HepG2 (cell line): ENCODE measurements at regions not wholly inside any gene's neighbourhood (a gene's known extent, or its start where the extent isn't known, plus 50 kb on each side); places are given as distances from the start of the nearest gene placed in this dataset.

Experiments
- CBX1 ChIP-seq: IDR thresholded peaks from one replicate; pipeline ENCODE4 v1.6.1; 2016; ENCODE audit warnings: antibody characterized with exemption, low read depth
- CENPBD1 ChIP-seq: sonication (generic); formaldehyde crosslinking; IDR thresholded peaks from 2 replicates; pipeline ENCODE4 v1.8.0; 2022; ENCODE audit warnings: missing genetic modification reagents, low read depth, mild to moderate bottlenecking, borderline replicate concordance
- GPN1 ChIP-seq: sonication (generic); formaldehyde crosslinking; IDR thresholded peaks from 2 replicates; pipeline ENCODE4 v1.5.1; 2020; ENCODE audit warnings: missing genetic modification reagents, borderline replicate concordance
- HNF4A ChIP-seq: sonication (generic); formaldehyde crosslinking; IDR thresholded peaks from 2 replicates; pipeline ENCODE4 v1.4.0; 2020; ENCODE audit warnings: missing genetic modification reagents
- KAT2B ChIP-seq: fragments of 150-350 bp; IDR thresholded peaks from 2 replicates; pipeline ENCODE4 v1.6.1; 2014; ENCODE audit warnings: low read depth, low read length, borderline replicate concordance
- KDM1A ChIP-seq: IDR thresholded peaks from 2 replicates; pipeline ENCODE4 v1.6.1; 2016; ENCODE audit warnings: missing compliant biosample characterization
- KMT2A ChIP-seq: sonication (generic); formaldehyde crosslinking; IDR thresholded peaks from 2 replicates; pipeline ENCODE4 v1.4.0; 2020; ENCODE audit warnings: missing genetic modification reagents
- MNT ChIP-seq: fragments of 450-650 bp; IDR thresholded peaks from 2 replicates; pipeline ENCODE4 v1.6.1; 2016
- NR1H2 ChIP-seq: sonication (generic); formaldehyde crosslinking; IDR thresholded peaks from 2 replicates; pipeline ENCODE4 v1.8.1; 2022; ENCODE audit warnings: low read depth, missing genetic modification reagents, borderline replicate concordance
- PITX1 ChIP-seq: sonication (generic); formaldehyde crosslinking; IDR thresholded peaks from 2 replicates; pipeline ENCODE4 v1.5.1; 2020; ENCODE audit warnings: mild to moderate bottlenecking, missing genetic modification reagents
- RXRB ChIP-seq: IDR thresholded peaks from 2 replicates; pipeline ENCODE4 v1.6.1; 2016; ENCODE audit warnings: borderline replicate concordance, missing genetic modification reagents, missing compliant biosample characterization
- WIZ ChIP-seq: sonication (generic); formaldehyde crosslinking; IDR thresholded peaks from 2 replicates; pipeline ENCODE4 v1.5.1; 2020; ENCODE audit warnings: mild to moderate bottlenecking, missing genetic modification reagents
- ZBTB14 ChIP-seq: sonication (generic); formaldehyde crosslinking; IDR thresholded peaks from 2 replicates; pipeline ENCODE4 v1.4.0; 2020; ENCODE audit warnings: missing genetic modification reagents
- ZBTB34 ChIP-seq: sonication (generic); formaldehyde crosslinking; IDR thresholded peaks from 2 replicates; pipeline ENCODE4 v1.8.0; 2022; ENCODE audit warnings: mild to moderate bottlenecking, missing genetic modification reagents
- ZNF136 ChIP-seq: sonication (generic); formaldehyde crosslinking; IDR thresholded peaks from 2 replicates; pipeline ENCODE4 v1.8.1; 2022; ENCODE audit warnings: low read depth, mild to moderate bottlenecking, moderate library complexity, missing genetic modification reagents
- ZNF20 ChIP-seq: sonication (generic); formaldehyde crosslinking; IDR thresholded peaks from 2 replicates; pipeline ENCODE4 v1.4.0; 2020; ENCODE audit warnings: mild to moderate bottlenecking, moderate library complexity, missing genetic modification reagents
- ZNF251 ChIP-seq: sonication (generic); formaldehyde crosslinking; IDR thresholded peaks from 2 replicates; pipeline ENCODE4 v1.9.0; 2021; ENCODE audit warnings: mild to moderate bottlenecking, missing genetic modification reagents
- ZNF337 ChIP-seq: sonication (generic); formaldehyde crosslinking; IDR thresholded peaks from 2 replicates; pipeline ENCODE4 v1.5.1; 2020; ENCODE audit warnings: missing genetic modification reagents, low read depth, mild to moderate bottlenecking, borderline replicate concordance
- ZNF503 ChIP-seq: sonication (generic); formaldehyde crosslinking; IDR thresholded peaks from 2 replicates; pipeline ENCODE4 v1.4.0; 2020; ENCODE audit warnings: missing genetic modification reagents
- ZNF580 ChIP-seq: IDR thresholded peaks from 2 replicates; pipeline ENCODE4 v1.6.1; 2016; ENCODE audit warnings: low read depth, borderline replicate concordance
- ZNF614 ChIP-seq: IDR thresholded peaks from 2 replicates; pipeline ENCODE4 v1.6.1; 2018; ENCODE audit warnings: missing biosample characterization, missing genetic modification reagents, inconsistent platforms, borderline replicate concordance
- ZNF678 ChIP-seq: sonication (generic); formaldehyde crosslinking; IDR thresholded peaks from 2 replicates; pipeline ENCODE4 v1.4.0; 2020; ENCODE audit warnings: mild to moderate bottlenecking, missing genetic modification reagents
- ZNF720 ChIP-seq: sonication (generic); formaldehyde crosslinking; IDR thresholded peaks from 2 replicates; pipeline ENCODE4 v1.4.0; 2020; ENCODE audit warnings: missing genetic modification reagents
- ZNF724P ChIP-seq: sonication (generic); formaldehyde crosslinking; IDR thresholded peaks from 2 replicates; pipeline ENCODE4 v1.8.0; 2022; ENCODE audit warnings: missing genetic modification reagents, borderline replicate concordance
- ZNF766 ChIP-seq: sonication (generic); formaldehyde crosslinking; IDR thresholded peaks from 2 replicates; pipeline ENCODE4 v1.5.0; 2020; ENCODE audit warnings: missing genetic modification reagents, borderline replicate concordance
- ZNF768 ChIP-seq: sonication (generic); formaldehyde crosslinking; IDR thresholded peaks from 2 replicates; pipeline ENCODE4 v1.4.0; 2020; ENCODE audit warnings: missing genetic modification reagents

- TF ChIP-seq MNT, result no peak
- no peak for TF ChIP-seq ZNF136 (CRISPR knock-in tag)
- TF ChIP-seq GPN1 (CRISPR knock-in tag), result no peak
- no peak for TF ChIP-seq ZNF251 (CRISPR knock-in tag)
- TF ChIP-seq RXRB (CRISPR knock-in tag), result no peak
- no peak for TF ChIP-seq NR1H2 (CRISPR knock-in tag)
- no peak for TF ChIP-seq CENPBD1
- TF ChIP-seq ZNF503, result no peak
- TF ChIP-seq ZNF766 (CRISPR knock-in tag), result no peak
- no peak for TF ChIP-seq CBX1
- no peak for TF ChIP-seq KMT2A
- TF ChIP-seq ZNF614 (CRISPR knock-in tag), result no peak
- TF ChIP-seq ZBTB34 (CRISPR knock-in tag), result no peak
- TF ChIP-seq ZNF720, result no peak
- TF ChIP-seq ZNF20 (CRISPR knock-in tag), result no peak
- no peak for TF ChIP-seq ZNF337 (CRISPR knock-in tag)
- peak; percentile 52; the same call in 1 of the 2 replicates for TF ChIP-seq HNF4A (CRISPR knock-in tag)
- TF ChIP-seq ZNF724P (CRISPR knock-in tag), result no peak
- no peak for TF ChIP-seq PITX1 (CRISPR knock-in tag)
- no peak for TF ChIP-seq ZBTB14
- no peak for TF ChIP-seq WIZ
- TF ChIP-seq ZNF678, result no peak
- TF ChIP-seq ZNF580, result no peak
- TF ChIP-seq ZNF768 (CRISPR knock-in tag), result no peak
- no peak for TF ChIP-seq KAT2B
- no peak for TF ChIP-seq KDM1A (CRISPR knock-in tag)
These were observed 247.1 kb upstream of the SIX2 start (continued) for GRCh38 chr2:45256173-45256866.
